GM23248 (cell line): ENCODE measurements at regions not wholly inside any gene's neighbourhood (a gene's known extent, or its start where the extent isn't known, plus 50 kb on each side); places are given as distances from the start of the nearest gene placed in this dataset.

ENCODE experiments used
- DNase-seq: peaks from one replicate; pipeline ENCODE4 v3.0.0-alpha.2; 2015
- H2AFZ ChIP-seq: fragments of 200-600 bp; sonication (generic); 2 replicates; pipeline ENCODE4 v1.6.1; 2016; ENCODE audit warnings: antibody characterized with exemption
- H3F3A ChIP-seq: fragments of 200-600 bp; sonication (generic); 2 replicates; pipeline ENCODE4 v1.6.1; 2016; ENCODE audit warnings: mild to moderate bottlenecking, antibody characterized with exemption, mixed run types; ENCODE audit not compliant: insufficient read depth
- H3K27ac ChIP-seq: fragments of 200-600 bp; sonication (generic); 2 replicates; pipeline ENCODE4 v1.5.1; 2016; ENCODE audit warnings: mild to moderate bottlenecking
- H3K27me3 ChIP-seq: fragments of 200-600 bp; sonication (generic); replicated peaks from 2 replicates; pipeline ENCODE4 v1.6.1; 2016; ENCODE audit warnings: mild to moderate bottlenecking; ENCODE audit not compliant: insufficient read depth
- H3K36me3 ChIP-seq: fragments of 200-600 bp; sonication (generic); 2 replicates; pipeline ENCODE4 v1.6.1; 2016; ENCODE audit warnings: low read depth, mild to moderate bottlenecking
- H3K4me1 ChIP-seq: fragments of 200-600 bp; sonication (generic); 2 replicates; pipeline ENCODE4 v1.6.1; 2016; ENCODE audit warnings: mild to moderate bottlenecking; ENCODE audit not compliant: insufficient read depth
- H3K4me2 ChIP-seq: fragments of 200-600 bp; sonication (generic); one replicate; pipeline ENCODE4 v1.6.1; 2016; ENCODE audit warnings: mild to moderate bottlenecking; ENCODE audit not compliant: unreplicated experiment
- H3K4me3 ChIP-seq: fragments of 200-600 bp; sonication (generic); 2 replicates; pipeline ENCODE4 v1.5.1; 2016; ENCODE audit warnings: mild to moderate bottlenecking
- H3K79me2 ChIP-seq: fragments of 200-600 bp; sonication (generic); 2 replicates; pipeline ENCODE4 v1.6.1; 2016; ENCODE audit warnings: mild to moderate bottlenecking; ENCODE audit not compliant: insufficient read depth
- H3K9ac ChIP-seq: fragments of 200-600 bp; sonication (generic); 2 replicates; pipeline ENCODE4 v1.6.1; 2016; ENCODE audit warnings: mild to moderate bottlenecking
- H3K9me2 ChIP-seq: fragments of 200-600 bp; sonication (generic); 2 replicates; pipeline ENCODE4 v1.6.1; 2016; ENCODE audit warnings: mixed run types, mild to moderate bottlenecking, moderate library complexity; ENCODE audit not compliant: insufficient read depth
- H3K9me3 ChIP-seq: fragments of 200-600 bp; sonication (generic); one replicate; pipeline ENCODE4 v1.6.1; 2017; ENCODE audit warnings: low read depth
- H4K20me1 ChIP-seq: fragments of 200-600 bp; sonication (generic); 2 replicates; pipeline ENCODE4 v1.6.0; 2016; ENCODE audit not compliant: insufficient read depth
- EZH2 ChIP-seq: fragments of 200-600 bp; sonication (generic); IDR thresholded peaks from 2 replicates; pipeline ENCODE4 v1.6.1; 2018; ENCODE audit warnings: antibody characterized with exemption, mild to moderate bottlenecking; ENCODE audit not compliant: insufficient read depth, poor library complexity, severe bottlenecking
- EZH2phosphoT487 ChIP-seq: fragments of 200-600 bp; sonication (generic); IDR thresholded peaks from 2 replicates; pipeline ENCODE4 v1.6.1; 2018; ENCODE audit warnings: antibody characterized with exemption, moderate library complexity, mild to moderate bottlenecking, low read depth; ENCODE audit not compliant: insufficient read depth
- WGBS, 2 experiments: methylation state at CpG; one replicate each; pipeline ENCODE4 v1.1.6; 2015 to 2017; ENCODE audit warnings: low lambda C conversion rate in 2 of 2, low coverage in 1 of 2; ENCODE audit errors: missing lambda C conversion rate in 2 of 2; 5-methylcytosine and 5-hydroxymethylcytosine counted together
- in situ Hi-C: fragments of 300-500 bp; cut with MboI; formaldehyde crosslinking; loops from 2 replicates; pipeline ENCODE4 v1.15.0; 2020

DNA sequence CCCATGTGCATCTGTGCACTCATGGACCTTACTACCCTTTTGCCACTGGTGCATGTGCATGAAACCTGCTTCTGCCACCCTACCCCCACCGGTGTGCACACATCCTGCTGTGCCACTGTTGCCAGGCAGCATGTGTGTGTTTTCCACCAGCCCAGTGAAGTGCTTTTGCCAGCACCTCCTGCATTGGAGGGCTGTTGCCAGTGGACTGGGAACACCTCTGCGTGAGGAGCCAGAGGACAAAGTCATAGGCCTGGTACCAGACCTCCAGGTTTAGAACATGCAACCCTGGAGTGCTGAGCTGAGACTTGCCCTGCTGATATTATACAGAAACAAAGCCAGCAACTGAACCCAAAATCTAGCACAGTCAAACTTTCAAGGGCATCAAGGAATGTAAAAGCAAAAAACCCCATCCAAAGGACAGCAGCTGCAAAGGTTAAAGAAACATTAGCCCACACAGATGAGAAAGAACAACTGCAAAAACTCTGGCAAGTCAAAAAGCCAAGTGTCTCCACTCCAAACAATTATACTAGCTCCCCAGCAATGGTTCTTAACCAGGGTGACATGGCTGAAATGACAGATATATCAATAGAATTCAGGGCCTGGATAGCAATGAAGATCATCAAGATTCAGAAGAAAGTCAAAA lies 70.6 kb upstream of the PTPN3 start:
- H3K9me3 ChIP-seq, result no peaks in the 10 kb centered on the region
- TF ChIP-seq EZH2 (no peak), EZH2phosphoT487 (no peak)
- no peaks in the 10 kb centered on the region for H4K20me1 ChIP-seq
- no peaks in the 10 kb centered on the region for H3K36me3 ChIP-seq
- no peak overlapping the region for H3K27ac ChIP-seq
- 49 to 68% methylated on average over 2 of the region's 2 CpGs for WGBS, 2 experiments
- H3K9ac ChIP-seq, result no peak overlapping the region
- H3K4me2 ChIP-seq, result no peak overlapping the region
- no peak overlapping the region for H3K4me3 ChIP-seq
- no peaks in the 10 kb centered on the region for H3K4me1 ChIP-seq
- H2AFZ ChIP-seq, result no peak overlapping the region
- in situ Hi-C loops, result no loop called here
- H3K9me2 ChIP-seq, result no peaks in the 10 kb centered on the region
- peaks cover 31% of the 10 kb centered on the region for H3K27me3 ChIP-seq
- H3K79me2 ChIP-seq, result no peaks in the 10 kb centered on the region
- no peak for DNase-seq
- no peaks in the 10 kb centered on the region for H3F3A ChIP-seq

DNA sequence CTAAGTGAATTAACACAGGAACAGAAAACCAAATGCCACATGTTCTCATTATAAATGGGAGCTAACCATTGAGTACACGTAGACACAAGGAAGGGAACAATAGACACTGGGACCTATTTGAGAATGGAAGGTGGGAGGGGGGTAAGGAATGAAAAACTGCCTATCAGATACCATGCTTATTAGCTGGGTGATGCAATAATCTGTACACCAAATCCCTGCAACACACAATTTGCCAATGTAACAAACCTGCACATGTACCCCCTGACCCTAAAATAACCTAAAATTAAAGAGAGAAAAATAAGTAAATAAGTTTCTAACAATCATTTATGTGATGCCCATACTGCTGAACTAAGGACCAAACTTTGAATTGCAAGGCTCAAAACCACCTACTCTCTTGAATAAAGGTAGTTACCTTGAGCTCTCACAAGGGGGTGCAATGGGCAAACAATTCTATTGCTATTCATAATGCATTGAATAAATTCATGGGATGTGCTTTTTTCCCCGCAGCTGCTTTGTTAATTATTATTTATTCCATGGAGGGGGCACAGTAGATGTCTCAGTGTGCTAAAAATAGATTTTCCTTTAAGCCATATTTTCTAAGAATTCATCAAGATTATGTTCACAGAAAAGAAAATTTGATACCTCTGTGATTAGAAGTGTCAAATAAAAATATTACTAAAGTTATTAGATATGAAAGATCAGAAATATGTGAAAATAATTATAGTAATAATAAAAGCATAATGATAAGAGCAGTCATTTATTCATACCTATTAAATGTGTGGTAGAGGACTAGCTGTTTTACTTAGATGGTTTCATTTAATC lies 76.2 kb upstream of the PTPN3 start:
- Histone ChIP-seq H3K27ac (no peak overlapping the region), H3K9me2 (no peaks in the 10 kb centered on the region), H4K20me1 (no peaks in the 10 kb centered on the region), H3K9ac (no peak overlapping the region), H3K36me3 (no peaks in the 10 kb centered on the region), H3K9me3 (no peaks in the 10 kb centered on the region), H3K4me1 (no peaks in the 10 kb centered on the region), H3K4me2 (no peak overlapping the region), H3F3A (no peaks in the 10 kb centered on the region), H3K4me3 (no peak overlapping the region), H2AFZ (no peak overlapping the region), H3K79me2 (no peaks in the 10 kb centered on the region), H3K27me3 (no peaks in the 10 kb centered on the region)
- 3 to 7% methylated on average over 2 of the region's 2 CpGs for WGBS, 2 experiments
- peak; percentile 81 for DNase-seq
- in situ Hi-C loops, result no loop called here
- TF ChIP-seq EZH2phosphoT487 (no peak), EZH2 (no peak)

DNA sequence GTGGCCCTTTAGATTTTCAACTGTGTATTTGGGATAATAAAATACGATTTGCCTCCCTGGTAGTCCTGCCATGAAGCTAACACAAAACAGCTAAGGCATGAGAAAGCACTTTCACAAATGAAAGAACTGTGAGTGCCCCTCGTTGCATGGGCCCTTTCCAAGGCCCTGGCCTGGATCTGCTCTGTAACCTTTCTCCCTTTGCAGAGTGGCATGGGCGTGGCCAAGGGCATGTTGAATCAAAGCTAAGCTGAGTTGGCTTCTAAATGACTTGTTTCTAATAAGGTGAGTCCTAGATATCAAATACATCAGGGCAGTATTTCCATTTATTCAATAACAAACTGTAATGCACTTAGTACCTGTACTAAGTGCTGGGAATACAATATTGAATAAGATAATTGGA lies 78.7 kb upstream of the PTPN3 start:
- in situ Hi-C loops, result loop anchor here (25.0 kb wide), 1 partner anchor 636 kb away; the partner anchor contains the start of gene C9orf152
- Histone ChIP-seq H3K9me3 (no peaks in the 10 kb centered on the region), H3K79me2 (no peaks in the 10 kb centered on the region), H3K4me2 (no peak overlapping the region), H3K27ac (no peak overlapping the region), H3K4me1 (no peaks in the 10 kb centered on the region), H3K9me2 (no peaks in the 10 kb centered on the region), H2AFZ (no peak overlapping the region), H4K20me1 (no peaks in the 10 kb centered on the region), H3K9ac (no peak overlapping the region), H3K36me3 (no peaks in the 10 kb centered on the region), H3K4me3 (no peak overlapping the region), H3K27me3 (no peaks in the 10 kb centered on the region), H3F3A (no peaks in the 10 kb centered on the region)
- WGBS, 2 experiments, result 71 to 77% methylated on average over 3 of the region's 3 CpGs
- TF ChIP-seq EZH2 (no peak), EZH2phosphoT487 (no peak)
- no peak for DNase-seq

DNA sequence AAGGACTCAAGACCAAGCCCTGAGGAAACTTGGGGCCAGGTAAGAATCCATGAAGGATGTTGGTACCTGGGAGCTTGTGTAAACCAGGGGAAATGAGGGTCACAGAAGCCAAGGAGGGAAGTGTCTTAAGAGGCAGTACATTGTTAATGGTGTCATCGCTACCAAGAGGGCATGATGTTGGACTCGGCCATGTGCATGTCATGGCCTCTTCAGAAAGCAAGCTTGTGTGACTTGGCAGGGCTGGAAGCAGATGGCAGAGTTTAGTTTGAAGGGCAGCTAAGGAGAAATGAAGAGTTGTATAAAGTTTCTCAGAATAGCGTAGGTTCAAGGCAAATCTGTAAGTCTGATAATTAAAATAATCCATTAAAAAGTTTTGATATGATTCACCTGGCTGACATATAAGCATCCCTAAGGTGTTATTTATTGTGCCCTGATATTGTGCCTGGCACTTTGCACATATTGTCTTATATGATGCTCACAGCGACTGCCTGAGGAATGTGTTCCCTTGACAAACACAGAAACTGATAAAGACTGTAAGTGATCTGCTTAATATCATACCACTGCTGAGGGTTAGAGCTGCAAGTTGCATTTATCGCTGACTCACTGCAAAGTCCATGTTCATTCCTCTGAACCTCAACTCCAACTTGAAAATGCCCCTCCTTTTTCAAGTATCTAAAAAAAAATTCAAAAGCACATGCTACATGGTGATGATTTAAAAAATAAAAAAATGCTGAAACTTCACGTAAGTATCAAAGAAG lies 81.3 kb upstream of the PTPN3 start:
- Histone ChIP-seq H3K9me2 (no peaks in the 10 kb centered on the region), H3K4me3 (no peak overlapping the region), H3K36me3 (no peaks in the 10 kb centered on the region), H4K20me1 (no peaks in the 10 kb centered on the region), H3K79me2 (no peaks in the 10 kb centered on the region), H3K27ac (no peak overlapping the region), H2AFZ (no peak overlapping the region), H3F3A (no peaks in the 10 kb centered on the region), H3K27me3 (no peaks in the 10 kb centered on the region), H3K4me2 (no peak overlapping the region), H3K9me3 (no peaks in the 10 kb centered on the region), H3K9ac (no peak overlapping the region), H3K4me1 (no peaks in the 10 kb centered on the region)
- DNase-seq, result no peak
- WGBS, 2 experiments, result 91% methylated on average over 6 of the region's 6 CpGs
- TF ChIP-seq EZH2, result no peak
- TF ChIP-seq EZH2phosphoT487, result no peak
- in situ Hi-C loops, result loop anchor here (25.0 kb wide), 1 partner anchor 633 kb away; the partner anchor contains the start of gene C9orf152
